NOMO-1 treated with dmso at 0.1 percent for 144 hours (cell line): ENCODE measurements at regions not wholly inside any gene's neighbourhood (a gene's known extent, or its start where the extent isn't known, plus 50 kb on each side); places are given as distances from the start of the nearest gene placed in this dataset.
"Not testable (repeated sequence)": the region's sequence is repeated elsewhere in the genome, so short reads cannot be mapped to it uniquely, and the experiment has no call there.

Experiments
- DNase-seq: peaks from one replicate; lab custom pipeline; 2025; ENCODE audit not compliant: unreplicated experiment; lab: John Stamatoyannopoulos, UW

GRCh38 chr3:159748425-159748824, 240.2 kb upstream of the IL12A start:
- DNase-seq = no peak

- DNase-seq = no peak
These were observed 239.2 kb upstream of the IL12A start for GRCh38 chr3:159749406-159749805.

GRCh38 chr3:159751146-159751545, 237.5 kb upstream of the IL12A start:
- DNase-seq = no peak

- DNase-seq = no peak
These were observed 236.9 kb upstream of the IL12A start for GRCh38 chr3:159751752-159752151.

- not testable (repeated sequence) for DNase-seq
These were observed 232.1 kb upstream of the IL12A start for GRCh38 chr3:159756279-159757207.

- DNase-seq = no peak
These were observed 231.1 kb upstream of the IL12A start for GRCh38 chr3:159757341-159758060.

- no peak for DNase-seq
These were observed 228.6 kb upstream of the IL12A start for GRCh38 chr3:159760046-159760445.

GRCh38 chr3:159761369-159761768, 227.3 kb upstream of the IL12A start:
- no peak for DNase-seq

- no peak for DNase-seq
These were observed 226.6 kb upstream of the IL12A start for GRCh38 chr3:159761848-159762635.

- peak; percentile 65 for DNase-seq
These were observed 225.5 kb upstream of the IL12A start for GRCh38 chr3:159763011-159763601.

- peak; percentile 20 for DNase-seq
These were observed 224.8 kb upstream of the IL12A start for GRCh38 chr3:159763602-159764489.

GRCh38 chr3:159764490-159765029, 224.1 kb upstream of the IL12A start:
- no peak for DNase-seq

- no peak for DNase-seq
These were observed 223.4 kb upstream of the IL12A start for GRCh38 chr3:159765030-159765859.

- DNase-seq = no peak
These were observed 222.8 kb upstream of the IL12A start for GRCh38 chr3:159765860-159766294.

GRCh38 chr3:159766563-159767185, 222.0 kb upstream of the IL12A start:
- no peak for DNase-seq

- DNase-seq = no peak
These were observed 217.6 kb upstream of the IL12A start for GRCh38 chr3:159770998-159771397.

- no peak for DNase-seq
These were observed 216.6 kb upstream of the IL12A start for GRCh38 chr3:159771865-159772611.

- DNase-seq = no peak
These were observed 214.9 kb upstream of the IL12A start for GRCh38 chr3:159773706-159774105.
